HK-2 (cell line): ENCODE measurements at regions not wholly inside any gene's neighbourhood (a gene's known extent, or its start where the extent isn't known, plus 50 kb on each side); places are given as distances from the start of the nearest gene placed in this dataset.

Experiments
- DNase-seq: peaks from one replicate; pipeline ENCODE4 v3.0.0-alpha.2; 2018; ENCODE audit not compliant: unreplicated experiment

- no peak for DNase-seq
These were observed 509.2 kb upstream of the ZEB2 start for GRCh38 chr2:145029081-145029480.

- no peak for DNase-seq
These were observed 508.4 kb upstream of the ZEB2 start for GRCh38 chr2:145028101-145028920.

GRCh38 chr2:145026456-145027455 is 506.8 kb upstream of the ZEB2 start:
- no peak for DNase-seq

- DNase-seq, result no peak
These were observed 505.5 kb upstream of the ZEB2 start for GRCh38 chr2:145025382-145025781.

GRCh38 chr2:145023334-145023934 is 503.5 kb upstream of the ZEB2 start:
- no peak for DNase-seq

GRCh38 chr2:145022666-145023333 is 502.9 kb upstream of the ZEB2 start:
- peak; percentile 11 for DNase-seq

GRCh38 chr2:145021962-145022665 is 502.2 kb upstream of the ZEB2 start:
- DNase-seq, result no peak

GRCh38 chr2:145020694-145021093 is 500.8 kb upstream of the ZEB2 start:
- DNase-seq, result no peak

- no peak for DNase-seq
These were observed 500.2 kb upstream of the ZEB2 start for GRCh38 chr2:145020139-145020538.

GRCh38 chr2:145018502-145018901 is 498.6 kb upstream of the ZEB2 start:
- no peak for DNase-seq

GRCh38 chr2:145017149-145017548 is 497.2 kb upstream of the ZEB2 start:
- no peak for DNase-seq

GRCh38 chr2:145016711-145017110 is 496.8 kb upstream of the ZEB2 start:
- no peak for DNase-seq

- DNase-seq, result no peak
These were observed 495.6 kb upstream of the ZEB2 start for GRCh38 chr2:145015561-145015960.

- no peak for DNase-seq
These were observed 492.9 kb upstream of the ZEB2 start for GRCh38 chr2:145012806-145013205.

- DNase-seq, result no peak
These were observed 492.3 kb upstream of the ZEB2 start for GRCh38 chr2:145012214-145012670.

- DNase-seq, result no peak
These were observed 490.7 kb upstream of the ZEB2 start for GRCh38 chr2:145010635-145011034.

GRCh38 chr2:145007960-145008263 is 488.0 kb upstream of the ZEB2 start:
- DNase-seq, result no peak

- peak; percentile 79 for DNase-seq
These were observed 487.4 kb upstream of the ZEB2 start for GRCh38 chr2:145007093-145007959.

GRCh38 chr2:145002624-145003023 is 482.7 kb upstream of the ZEB2 start:
- no peak for DNase-seq

GRCh38 chr2:145000376-145000775 is 480.5 kb upstream of the ZEB2 start:
- no peak for DNase-seq
